ENCODE measurements at regions not wholly inside any gene's neighbourhood (a gene's known extent, or its start where the extent isn't known, plus 50 kb on each side); places are given as distances from the start of the nearest gene placed in this dataset.

DNA sequence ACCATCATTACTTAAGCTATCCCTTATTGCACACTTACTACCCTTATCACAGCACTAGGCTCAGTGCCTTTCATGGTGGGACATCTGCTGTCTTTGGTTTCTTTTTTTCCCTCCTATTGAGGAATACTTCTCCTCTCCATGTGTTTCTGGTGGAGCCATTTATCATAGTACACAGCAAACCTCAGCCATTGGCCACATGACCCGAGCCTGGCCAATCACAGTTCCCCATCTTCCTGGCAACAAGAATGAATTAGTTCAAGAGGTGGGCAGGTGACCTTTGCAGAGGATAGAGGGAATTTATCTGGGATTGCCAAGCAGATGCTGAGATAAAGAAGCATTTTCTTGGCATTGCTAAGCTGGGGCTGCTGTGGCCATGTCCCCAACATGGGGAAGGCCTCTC, 101.1 kb upstream of the ZNF618 start:
- no peak for TF ChIP-seq GATA2 (IDR thresholded peaks at IDR 0.05; ENCODE audit: low read depth, low read length)
- no peak for TF ChIP-seq GATA3 (IDR thresholded peaks at IDR 0.05; ENCODE audit: low read depth, low read length)

All from SH-SY5Y (cell line).